A673 (cell line): ENCODE measurements at regions not wholly inside any gene's neighbourhood (a gene's known extent, or its start where the extent isn't known, plus 50 kb on each side); places are given as distances from the start of the nearest gene placed in this dataset.

Experiments
- EZH2 ChIP-seq: fragments of 200-600 bp; sonication (generic); IDR thresholded peaks from 2 replicates; pipeline ENCODE4 v1.6.1; 2017; ENCODE audit warnings: borderline replicate concordance, low read depth, mild to moderate bottlenecking, mixed read lengths, antibody characterized with exemption, low read length; ENCODE audit not compliant: poor library complexity, severe bottlenecking
- TF ChIP-seq, protein P1 (sequence below): fragments of 300-800, 200-600 bp; sonication (generic); conservative IDR thresholded peaks from 2 replicates; pipeline ENCODE4 v1.5.1; 2017; ENCODE audit warnings: low read depth, mild to moderate bottlenecking, antibody characterized with exemption, low read length, moderate library complexity, mixed read lengths

DNA sequence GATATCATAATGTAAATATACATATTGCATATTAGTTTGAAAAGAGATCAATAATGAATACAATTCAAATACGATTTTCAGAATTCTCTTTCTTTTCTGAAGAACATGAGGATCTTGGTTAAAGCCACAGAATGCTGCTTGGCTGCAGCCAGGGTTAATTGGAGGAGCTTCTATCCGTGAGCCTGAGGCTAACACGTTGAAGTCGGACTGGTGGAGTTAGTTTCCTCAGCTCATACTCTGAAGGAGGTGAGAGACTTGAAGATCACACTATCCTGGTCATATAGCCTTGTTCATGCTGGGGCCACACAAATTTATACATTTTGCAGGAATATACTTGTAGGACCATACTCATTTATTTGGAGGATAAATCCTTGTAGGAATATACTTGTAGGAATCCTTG, 335.8 kb downstream of the TRIB2 start:
- TF ChIP-seq, protein P1, sequence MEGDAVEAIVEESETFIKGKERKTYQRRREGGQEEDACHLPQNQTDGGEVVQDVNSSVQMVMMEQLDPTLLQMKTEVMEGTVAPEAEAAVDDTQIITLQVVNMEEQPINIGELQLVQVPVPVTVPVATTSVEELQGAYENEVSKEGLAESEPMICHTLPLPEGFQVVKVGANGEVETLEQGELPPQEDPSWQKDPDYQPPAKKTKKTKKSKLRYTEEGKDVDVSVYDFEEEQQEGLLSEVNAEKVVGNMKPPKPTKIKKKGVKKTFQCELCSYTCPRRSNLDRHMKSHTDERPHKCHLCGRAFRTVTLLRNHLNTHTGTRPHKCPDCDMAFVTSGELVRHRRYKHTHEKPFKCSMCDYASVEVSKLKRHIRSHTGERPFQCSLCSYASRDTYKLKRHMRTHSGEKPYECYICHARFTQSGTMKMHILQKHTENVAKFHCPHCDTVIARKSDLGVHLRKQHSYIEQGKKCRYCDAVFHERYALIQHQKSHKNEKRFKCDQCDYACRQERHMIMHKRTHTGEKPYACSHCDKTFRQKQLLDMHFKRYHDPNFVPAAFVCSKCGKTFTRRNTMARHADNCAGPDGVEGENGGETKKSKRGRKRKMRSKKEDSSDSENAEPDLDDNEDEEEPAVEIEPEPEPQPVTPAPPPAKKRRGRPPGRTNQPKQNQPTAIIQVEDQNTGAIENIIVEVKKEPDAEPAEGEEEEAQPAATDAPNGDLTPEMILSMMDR: no peak
- no peak for TF ChIP-seq EZH2
